GM19240 (cell line): ENCODE measurements at regions not wholly inside any gene's neighbourhood (a gene's known extent, or its start where the extent isn't known, plus 50 kb on each side); places are given as distances from the start of the nearest gene placed in this dataset.
"Not testable (repeated sequence)": the region's sequence is repeated elsewhere in the genome, so short reads cannot be mapped to it uniquely, and the experiment has no call there.

Experiments used
- DNase-seq: peaks from one replicate; pipeline ENCODE4 v3.0.0; 2011; ENCODE audit warnings: low spot score; ENCODE audit not compliant: insufficient read length

- DNase-seq = no peak
Observed at GRCh38 chr2:33730804-33731203, 131.7 kb upstream of the FAM98A start.

- no peak for DNase-seq
Observed at GRCh38 chr2:33730193-33730592, 131.1 kb upstream of the FAM98A start.

GRCh38 chr2:33729353-33729752 lies 130.3 kb upstream of the FAM98A start:
- no peak for DNase-seq

DNA sequence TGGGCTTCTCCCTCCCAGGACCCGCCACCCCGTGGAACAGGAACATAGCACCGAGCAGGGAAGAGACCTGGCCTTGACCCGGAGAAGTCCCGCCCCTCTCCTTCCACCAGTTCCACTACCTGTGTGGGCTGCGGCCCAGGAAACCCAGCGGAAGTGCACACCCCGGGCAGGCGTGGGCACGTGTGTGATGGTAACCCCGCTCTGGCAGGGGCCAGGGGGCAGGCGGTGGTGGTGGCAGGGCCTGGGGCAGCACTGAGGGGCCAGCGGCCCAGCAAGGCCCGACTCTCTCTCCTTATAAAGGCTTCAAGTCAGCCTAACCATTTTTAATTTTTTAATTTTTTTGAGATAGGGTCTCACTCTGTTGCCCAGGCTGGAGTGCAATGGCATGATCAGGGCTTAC lies 129.0 kb upstream of the FAM98A start:
- no peak for DNase-seq

DNA sequence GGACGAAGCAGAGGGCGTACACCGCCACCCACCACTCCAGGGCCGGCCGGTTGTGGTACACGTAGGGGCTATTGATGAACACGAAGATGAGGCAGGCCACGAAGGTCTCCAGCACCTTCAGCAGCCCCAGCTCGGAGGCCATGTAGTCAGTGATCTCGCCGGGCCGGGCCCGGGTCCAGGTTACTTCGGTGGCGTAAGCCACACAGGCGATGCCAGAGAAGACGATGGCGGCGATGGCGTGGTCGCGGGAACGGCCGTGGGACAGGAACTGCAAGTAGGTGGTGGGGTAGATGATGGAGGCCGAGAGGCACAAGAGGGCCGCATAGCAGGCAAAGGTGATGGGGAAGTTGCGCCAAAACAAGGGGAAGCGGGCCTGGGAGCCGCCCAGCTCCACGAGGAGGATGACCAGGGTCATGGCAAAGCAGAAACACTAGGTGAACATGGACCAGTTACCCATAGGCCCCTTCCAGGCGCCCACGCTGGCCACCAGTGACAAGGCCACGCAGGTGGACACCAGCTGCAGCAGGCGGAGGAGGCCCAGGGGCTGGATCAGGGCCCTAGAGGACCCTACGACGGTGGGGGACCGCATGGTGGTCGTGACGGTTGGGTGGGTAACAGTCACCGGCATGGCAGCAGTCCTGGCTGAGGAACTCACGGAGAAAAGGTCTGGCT lies 128.4 kb upstream of the FAM98A start:
- no peak for DNase-seq

DNA sequence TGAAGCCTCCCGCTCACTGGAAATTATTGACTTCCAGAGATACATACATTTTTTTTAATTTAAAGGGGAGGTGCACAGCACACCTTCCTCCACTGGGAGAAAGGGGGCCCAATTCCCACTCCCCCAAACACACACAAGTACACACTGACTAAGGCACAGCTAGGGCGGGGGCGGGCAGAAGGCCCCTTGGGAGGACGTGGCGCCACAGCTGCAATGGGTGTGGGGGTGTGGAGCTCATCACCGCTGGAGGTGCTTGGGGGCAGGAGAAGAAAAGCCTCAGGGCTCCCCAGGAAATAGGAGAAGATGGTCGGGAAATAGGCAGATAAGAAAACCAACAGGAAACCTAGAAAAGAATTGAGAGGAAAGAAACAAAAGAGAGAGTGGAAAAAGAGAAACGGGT lies 127.3 kb upstream of the FAM98A start:
- DNase-seq = no peak

- no peak for DNase-seq
Observed at GRCh38 chr2:33723329-33723728, 124.2 kb upstream of the FAM98A start.

DNA sequence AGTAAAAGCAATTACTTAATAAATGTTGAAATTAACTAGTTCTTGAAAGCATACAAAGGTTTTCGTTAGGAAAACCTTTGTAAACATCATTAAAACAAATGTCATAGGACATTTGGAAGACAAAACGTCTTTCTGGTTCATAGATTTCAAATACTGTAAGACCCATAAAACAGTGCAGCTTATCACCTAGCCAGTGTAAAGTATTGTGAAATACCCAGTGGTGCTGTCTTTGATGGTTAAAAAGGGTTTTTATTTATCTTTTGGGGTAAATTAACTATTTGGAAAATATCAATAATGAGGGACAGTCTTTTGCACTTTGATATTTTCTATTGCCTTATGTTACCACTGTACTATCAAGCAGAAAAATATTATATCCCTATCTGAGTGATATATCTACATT lies 120.0 kb upstream of the FAM98A start:
- DNase-seq = no peak

DNA sequence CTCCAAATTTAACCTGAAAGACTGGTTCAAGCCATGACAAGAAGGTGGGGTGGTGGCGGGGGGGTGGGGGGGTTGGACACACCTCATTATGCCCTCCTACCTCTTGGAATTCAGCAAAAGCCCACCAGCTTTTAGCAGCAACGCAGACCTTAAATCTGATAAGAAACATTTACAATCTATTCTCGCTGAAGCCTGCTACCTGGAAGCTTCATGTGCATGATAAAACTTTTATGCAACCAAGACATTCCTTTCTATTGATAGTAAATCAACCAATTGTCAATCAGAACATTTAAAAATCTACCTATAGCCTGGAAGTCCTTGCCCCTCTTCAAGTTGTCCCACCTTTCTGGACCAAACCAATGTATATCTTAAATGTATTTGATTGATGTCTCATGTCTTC lies 113.6 kb upstream of the FAM98A start:
- DNase-seq = no peak

DNA sequence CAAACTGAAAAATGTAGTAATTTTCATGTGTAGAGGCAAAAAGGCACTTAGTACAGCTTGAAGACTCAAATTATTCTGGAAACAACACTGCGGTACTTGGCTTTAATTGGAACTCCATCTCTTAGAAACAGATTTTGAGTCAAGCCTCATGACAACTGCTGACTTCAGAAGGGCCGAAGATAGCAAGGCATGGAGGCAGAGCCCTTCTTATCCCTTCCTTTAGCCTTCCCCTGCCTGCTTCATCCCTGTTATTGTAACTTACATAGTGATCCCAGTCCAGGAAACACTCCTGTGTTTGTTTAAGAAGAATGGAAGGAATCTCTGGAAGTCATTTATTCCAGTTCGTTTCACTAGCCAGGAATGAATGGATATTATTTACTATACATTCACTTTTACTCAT lies 110.9 kb upstream of the FAM98A start:
- DNase-seq = no peak

- DNase-seq = no peak
Observed at GRCh38 chr2:33707312-33707711, 108.2 kb upstream of the FAM98A start.

- DNase-seq = no peak
Observed at GRCh38 chr2:33706410-33706809, 107.3 kb upstream of the FAM98A start.

DNA sequence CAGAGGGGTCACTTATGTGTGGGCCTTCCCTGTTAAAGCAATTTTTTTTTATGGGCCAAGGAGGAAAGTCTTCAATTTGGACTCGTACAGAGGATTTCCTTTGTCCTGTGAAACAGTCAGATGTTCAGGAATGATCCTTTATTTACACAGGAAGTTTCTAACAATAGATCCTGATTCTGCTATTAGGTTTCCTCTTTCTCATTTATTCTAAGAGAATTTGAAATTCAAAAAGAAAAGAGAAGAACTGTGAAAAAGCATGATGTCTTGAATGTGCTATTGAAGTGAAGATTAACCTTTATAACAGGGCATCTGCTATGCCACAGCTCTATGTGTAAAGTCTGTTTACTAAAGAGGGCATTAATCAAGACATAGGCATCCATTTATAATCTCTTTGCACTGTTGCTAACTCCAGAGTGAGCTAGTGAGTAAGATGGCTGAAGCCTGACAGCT lies 105.3 kb upstream of the FAM98A start:
- DNase-seq = no peak

- no peak for DNase-seq
Observed at GRCh38 chr2:33696234-33696633, 97.1 kb upstream of the FAM98A start.

- no peak for DNase-seq
Observed at GRCh38 chr2:33694904-33695303, 95.8 kb upstream of the FAM98A start.

GRCh38 chr2:33690686-33691085 lies 91.6 kb upstream of the FAM98A start:
- DNase-seq = not testable (repeated sequence)

GRCh38 chr2:33681364-33681757 lies 82.3 kb upstream of the FAM98A start:
- DNase-seq = no peak

- no peak for DNase-seq
Observed at GRCh38 chr2:33680644-33681363, 81.7 kb upstream of the FAM98A start.

DNA sequence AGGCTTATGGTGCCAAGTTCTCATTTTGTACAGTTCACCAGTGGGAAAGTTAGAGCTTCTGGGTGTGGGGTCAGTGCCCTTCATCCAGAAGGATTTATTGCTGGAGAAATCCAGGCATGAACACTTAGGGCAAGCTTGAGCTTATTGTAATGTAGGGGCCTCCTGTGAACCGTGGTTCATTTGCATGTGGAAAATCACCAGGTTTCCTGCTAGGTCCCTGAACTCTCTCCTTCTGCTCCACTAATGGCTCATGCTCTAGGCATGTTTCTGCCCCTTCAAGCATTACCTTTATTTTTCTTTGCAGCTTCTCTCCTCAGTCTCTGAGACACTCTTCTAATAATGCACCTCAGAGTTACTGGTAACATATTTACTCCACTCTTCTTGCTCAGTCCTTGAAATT lies 79.3 kb upstream of the FAM98A start:
- no peak for DNase-seq

DNA sequence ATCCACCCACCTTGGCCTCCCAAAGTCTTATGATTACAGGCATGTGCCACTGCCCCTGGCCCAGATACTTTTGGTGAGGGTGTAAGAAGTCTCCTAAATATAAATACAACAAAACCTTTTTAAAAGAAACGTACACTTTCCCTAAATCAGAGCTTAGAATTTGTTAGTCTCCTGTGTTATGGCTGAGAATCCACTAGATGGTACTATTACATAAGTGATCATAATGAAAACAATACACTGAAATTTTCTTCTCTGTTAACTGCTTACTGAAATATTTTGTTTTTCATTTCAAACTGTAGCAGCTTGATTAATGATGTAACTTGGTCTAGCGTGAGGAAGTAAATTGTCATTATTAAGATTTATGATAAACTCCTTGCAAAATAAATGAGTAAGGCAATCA lies 74.8 kb upstream of the FAM98A start:
- DNase-seq = no peak

DNA sequence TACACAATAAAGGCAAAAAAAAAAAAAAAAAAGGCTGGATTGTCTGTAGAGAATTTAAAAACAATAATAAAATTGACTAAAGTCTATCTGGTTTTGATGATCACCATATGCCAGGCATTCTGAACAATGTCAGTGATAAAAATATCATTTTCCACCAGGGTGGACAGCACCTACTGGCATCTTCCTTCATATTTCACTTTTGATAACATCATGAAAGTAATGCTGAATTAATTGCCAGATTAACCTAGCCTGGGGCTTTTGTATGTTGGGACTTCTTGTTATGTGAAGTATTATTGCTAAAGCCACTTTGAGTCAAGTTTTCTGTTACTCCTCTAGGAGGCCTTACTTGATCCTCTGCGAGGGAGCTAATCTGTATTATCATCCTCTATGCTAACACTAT lies 73.8 kb upstream of the FAM98A start:
- no peak for DNase-seq

GRCh38 chr2:33672389-33672788 lies 73.3 kb upstream of the FAM98A start:
- no peak for DNase-seq

GRCh38 chr2:33671198-33671597 lies 72.1 kb upstream of the FAM98A start:
- DNase-seq = no peak
